ENCODE measurements at regions not wholly inside any gene's neighbourhood (a gene's known extent, or its start where the extent isn't known, plus 50 kb on each side); places are given as distances from the start of the nearest gene placed in this dataset.

GRCh38 chr5:105146867-105147266 lies 1584.3 kb upstream of the NUDT12 start:
- no peak overlapping the region for H3K27ac Mint-ChIP-seq (ENCODE audit: low read depth, unreplicated experiment)
- CTCF ChIA-PET: no interaction called here
- no TSS peak for BruUV-seq (replicated peaks)

GRCh38 chr5:105145152-105145551 lies 1582.6 kb upstream of the NUDT12 start:
- no peak overlapping the region for H3K4me3 Mint-ChIP-seq (ENCODE audit: unreplicated experiment)
- no peak for DNase-seq (ENCODE audit: unreplicated experiment)
- ChIA-PET POLR2A (no interaction called here), CTCF (no interaction called here)
- no TSS peak for BruUV-seq (replicated peaks)
- intact Hi-C loops (cut with micrococcal nuclease): no loop called here
- no peaks in the 10 kb centered on the region for H3K9me3 Mint-ChIP-seq (ENCODE audit: unreplicated experiment)
- no peak for TF ChIP-seq CTCF (IDR thresholded peaks at IDR 0.05; ENCODE audit: unreplicated experiment)
- H3K27me3 Mint-ChIP-seq (ENCODE audit: insufficient read depth, unreplicated experiment): no peaks in the 10 kb centered on the region
- H3K27ac Mint-ChIP-seq (ENCODE audit: low read depth, unreplicated experiment): no peak overlapping the region
- H3K36me3 Mint-ChIP-seq (ENCODE audit: insufficient read depth, unreplicated experiment): no peaks in the 10 kb centered on the region
- no peaks in the 10 kb centered on the region for H3K4me1 Mint-ChIP-seq (ENCODE audit: insufficient read depth, unreplicated experiment)

More at GRCh38 chr5:105146867-105147266, 1584.3 kb upstream of the NUDT12 start:
- Mint-ChIP-seq H3K4me3 (ENCODE audit: unreplicated experiment) (no peak overlapping the region), H3K9me3 (ENCODE audit: unreplicated experiment) (peaks cover 3% of the 10 kb centered on the region), H3K4me1 (ENCODE audit: insufficient read depth, unreplicated experiment) (no peaks in the 10 kb centered on the region), H3K36me3 (ENCODE audit: insufficient read depth, unreplicated experiment) (no peaks in the 10 kb centered on the region), H3K27me3 (ENCODE audit: insufficient read depth, unreplicated experiment) (no peaks in the 10 kb centered on the region)
- peak; percentile 19 for DNase-seq (ENCODE audit: unreplicated experiment)
- POLR2A ChIA-PET: no interaction called here
- intact Hi-C loops (cut with micrococcal nuclease): no loop called here
- TF ChIP-seq CTCF (IDR thresholded peaks at IDR 0.05; ENCODE audit: unreplicated experiment): no peak

GRCh38 chr5:105134328-105134727 lies 1571.7 kb upstream of the NUDT12 start:
- Mint-ChIP-seq H3K9me3 (ENCODE audit: unreplicated experiment) (peaks cover 8% of the 10 kb centered on the region), H3K4me1 (ENCODE audit: insufficient read depth, unreplicated experiment) (no peaks in the 10 kb centered on the region), H3K27ac (ENCODE audit: low read depth, unreplicated experiment) (no peak overlapping the region), H3K4me3 (ENCODE audit: unreplicated experiment) (no peak overlapping the region), H3K36me3 (ENCODE audit: insufficient read depth, unreplicated experiment) (no peaks in the 10 kb centered on the region), H3K27me3 (ENCODE audit: insufficient read depth, unreplicated experiment) (no peaks in the 10 kb centered on the region)
- no peak for DNase-seq (ENCODE audit: unreplicated experiment)
- ChIA-PET POLR2A (no interaction called here), CTCF (interaction anchor here (0.6 kb wide), 1 partner anchor 540 kb away, joined by 4 read pairs; no protein-coding TSS in a partner anchor)
- intact Hi-C loops (cut with micrococcal nuclease): no loop called here
- BruUV-seq (replicated peaks): no TSS peak
- no peak for TF ChIP-seq CTCF (IDR thresholded peaks at IDR 0.05; ENCODE audit: unreplicated experiment)

GRCh38 chr5:105133087-105133486 lies 1570.5 kb upstream of the NUDT12 start:
- TF ChIP-seq CTCF (IDR thresholded peaks at IDR 0.05; ENCODE audit: unreplicated experiment): no peak
- CTCF ChIA-PET: interaction anchor here (0.6 kb wide), 1 partner anchor 995 kb away, joined by 3 read pairs; no protein-coding TSS in a partner anchor
- no TSS peak for BruUV-seq (replicated peaks)
- no peak overlapping the region for H3K4me3 Mint-ChIP-seq (ENCODE audit: unreplicated experiment)
- no peak overlapping the region for H3K27ac Mint-ChIP-seq (ENCODE audit: low read depth, unreplicated experiment)
- no peak for DNase-seq (ENCODE audit: unreplicated experiment)
- H3K9me3 Mint-ChIP-seq (ENCODE audit: unreplicated experiment): peaks cover 12% of the 10 kb centered on the region
- no peaks in the 10 kb centered on the region for H3K27me3 Mint-ChIP-seq (ENCODE audit: insufficient read depth, unreplicated experiment)
- intact Hi-C loops (cut with micrococcal nuclease): no loop called here
- H3K36me3 Mint-ChIP-seq (ENCODE audit: insufficient read depth, unreplicated experiment): no peaks in the 10 kb centered on the region
- no peaks in the 10 kb centered on the region for H3K4me1 Mint-ChIP-seq (ENCODE audit: insufficient read depth, unreplicated experiment)
- POLR2A ChIA-PET: no interaction called here

All from MCF 10A (cell line).